ENCODE measurements at regions not wholly inside any gene's neighbourhood (a gene's known extent, or its start where the extent isn't known, plus 50 kb on each side); places are given as distances from the start of the nearest gene placed in this dataset.

DNA sequence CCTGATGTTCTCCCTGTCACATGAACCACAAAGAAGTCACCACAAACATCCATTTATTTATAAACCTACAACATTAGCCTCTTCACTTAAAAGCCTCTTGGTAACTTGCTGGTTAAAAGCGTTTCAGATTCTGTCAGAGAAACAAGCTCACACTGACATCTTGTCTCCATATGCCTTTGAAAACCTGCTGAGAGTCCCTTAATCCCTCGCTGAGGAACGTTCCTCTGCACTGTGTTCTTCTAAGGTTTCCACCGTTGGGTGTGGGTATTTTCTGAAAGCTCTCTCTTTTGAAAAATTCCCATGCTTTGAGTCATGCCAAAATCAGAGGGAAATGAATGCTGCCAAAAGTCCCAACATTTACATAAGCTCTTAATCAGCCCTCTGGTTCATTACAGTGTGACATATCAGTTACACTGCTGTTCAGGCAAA lies 149.8 kb downstream of the CCDC34 start:
- DNase-seq: no peak

DNA sequence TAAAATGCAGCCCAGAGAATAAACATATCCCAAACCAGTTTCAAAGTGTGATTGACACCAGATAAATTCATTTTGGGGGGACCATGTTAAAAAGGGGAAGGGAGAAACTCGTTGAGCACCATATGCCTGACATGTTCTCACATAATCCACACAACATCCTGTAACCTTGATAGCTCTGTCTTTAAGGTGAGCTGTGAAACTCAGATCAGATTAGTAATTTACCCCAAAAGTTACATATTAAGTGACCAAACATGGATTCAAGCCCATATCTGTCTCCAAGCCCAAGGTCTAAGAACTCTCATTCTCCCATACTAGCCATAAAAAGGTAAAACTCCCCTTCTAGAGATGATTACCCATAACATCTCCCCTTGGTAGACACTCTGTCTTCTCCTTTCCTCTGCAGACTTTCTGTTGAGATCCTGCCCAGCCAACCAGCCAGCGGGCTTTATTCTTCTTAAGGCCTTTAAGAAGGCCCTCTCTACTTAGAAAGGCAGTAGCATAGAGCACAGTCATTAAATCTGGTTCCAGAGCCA lies 150.7 kb downstream of the CCDC34 start:
- DNase-seq: no peak

DNA sequence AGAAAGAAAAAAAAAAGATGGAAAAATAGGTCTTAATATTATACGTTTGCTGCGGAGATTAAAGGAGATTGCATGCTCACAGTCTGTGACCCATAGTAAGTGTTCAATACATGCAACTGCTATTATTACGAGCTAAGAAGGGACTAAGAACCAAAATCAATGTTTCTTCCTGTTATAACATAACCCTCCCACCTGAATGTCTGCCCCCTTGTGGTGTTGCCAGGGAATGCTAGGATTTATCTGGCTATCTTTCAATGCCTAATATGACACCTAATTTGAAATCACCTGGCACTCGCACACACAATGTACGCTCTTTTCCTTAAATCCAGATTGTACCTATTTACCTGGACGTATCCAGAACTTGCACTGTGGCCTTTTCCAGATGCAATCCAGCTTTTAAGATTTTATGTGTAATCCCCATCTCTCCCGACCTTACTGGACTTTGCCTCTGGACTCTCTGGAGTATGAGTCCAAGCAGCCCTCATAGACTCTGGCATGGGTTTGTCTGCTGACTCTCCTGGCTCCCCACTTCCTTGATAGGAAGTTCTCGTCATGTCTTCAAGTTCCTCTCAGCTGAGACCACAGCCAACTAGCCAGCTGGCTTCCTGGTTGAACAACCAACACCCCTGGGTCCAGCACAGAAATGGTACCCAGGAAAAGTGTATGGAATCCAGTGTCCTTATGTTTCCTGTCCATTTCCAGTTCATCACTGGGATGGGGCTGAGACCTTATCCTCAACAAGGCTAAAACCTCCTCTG lies 151.5 kb downstream of the CCDC34 start:
- DNase-seq: no peak

DNA sequence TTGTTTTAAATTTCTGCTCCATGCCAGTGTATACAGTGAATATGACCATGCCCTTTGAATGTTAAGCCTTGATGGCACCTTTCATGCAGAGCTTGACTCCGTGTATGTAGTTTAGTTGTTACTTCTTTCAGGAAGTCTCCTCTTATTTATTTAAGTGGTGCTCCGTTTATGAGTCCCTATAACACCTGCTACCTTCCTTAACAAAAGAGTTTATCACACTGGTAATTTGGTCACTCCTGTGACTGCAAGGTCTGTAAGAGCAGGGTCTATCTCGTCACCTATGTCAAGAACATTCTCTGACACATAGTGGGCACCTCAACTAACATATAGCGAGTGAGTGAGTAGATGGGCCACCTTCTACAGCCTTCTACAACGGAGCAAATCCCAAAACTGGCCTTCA lies 152.5 kb downstream of the CCDC34 start:
- DNase-seq: no peak

DNA sequence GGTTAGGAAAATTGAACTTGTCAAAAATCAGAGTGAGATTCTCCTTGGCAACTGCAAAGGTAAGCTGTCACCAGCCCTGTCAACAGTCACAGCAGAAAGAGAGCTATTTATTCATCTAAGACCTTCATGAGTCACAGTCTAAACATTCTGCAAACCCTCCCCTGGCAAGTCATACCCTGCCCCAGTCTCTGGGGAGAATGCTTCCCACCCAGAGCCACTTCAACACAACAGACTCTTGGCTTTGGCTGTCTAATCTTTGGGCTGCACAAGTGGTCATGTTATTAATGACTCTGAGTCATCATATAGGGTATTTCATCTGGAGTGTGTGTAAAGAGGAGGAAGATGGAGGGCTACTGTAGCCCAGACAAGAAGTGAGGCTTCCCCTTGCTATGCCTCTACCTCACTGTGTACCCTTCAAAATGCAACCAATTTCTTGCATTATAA lies 153.4 kb downstream of the CCDC34 start:
- no peak for DNase-seq

- no peak for DNase-seq
Observed at GRCh38 chr11:27208846-27209245, 154.2 kb downstream of the CCDC34 start.

DNA sequence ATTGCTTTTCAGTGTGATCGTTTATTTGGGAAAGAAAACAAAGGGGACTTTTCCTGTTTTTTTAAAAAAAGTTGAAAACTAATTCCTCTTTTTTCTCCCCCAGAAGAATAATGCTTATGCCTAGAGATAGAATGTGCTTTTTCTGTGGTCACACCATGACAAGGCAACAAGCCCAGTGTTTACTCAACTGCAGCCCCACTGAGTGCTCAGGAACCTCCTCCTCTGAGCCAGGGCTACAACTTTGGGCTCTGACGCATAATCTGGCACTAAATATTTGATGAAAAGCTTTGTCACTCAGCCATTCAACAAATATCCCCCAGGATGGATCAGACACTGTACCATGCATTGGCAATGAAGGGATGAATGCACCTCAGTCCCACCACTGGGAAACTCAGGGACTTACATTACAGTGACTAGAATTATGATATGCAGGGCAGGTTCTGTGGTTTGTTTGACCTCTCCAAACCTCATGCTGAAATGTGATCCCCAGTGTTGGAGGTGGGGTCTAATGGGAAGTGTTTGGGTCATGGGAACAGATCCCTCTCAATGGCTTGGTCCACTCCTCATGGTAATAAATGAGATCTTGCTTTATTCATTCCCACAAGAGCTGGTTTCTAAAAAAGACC lies 155.9 kb downstream of the CCDC34 start:
- DNase-seq: no peak

- no peak for DNase-seq
Observed at GRCh38 chr11:27205779-27206570, 157.0 kb downstream of the CCDC34 start.

DNA sequence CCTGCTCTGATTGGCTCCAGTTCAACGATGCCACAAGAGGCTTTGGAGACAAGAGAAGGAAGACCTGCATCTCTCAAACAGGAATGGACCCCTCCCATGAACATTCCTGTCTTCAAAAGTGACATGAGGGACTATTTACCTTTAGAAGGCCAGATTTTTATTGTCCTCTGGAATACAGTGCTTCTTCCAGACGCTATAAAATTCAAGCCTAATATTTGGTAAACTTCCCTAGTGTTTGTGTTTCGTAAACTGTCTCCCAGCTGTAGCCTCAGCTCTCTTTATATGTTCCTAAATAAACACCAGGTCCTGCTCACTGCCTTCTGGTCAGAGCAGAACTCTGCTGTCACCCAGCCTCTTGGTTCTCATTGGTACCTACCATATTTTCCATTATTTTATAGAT lies 157.8 kb downstream of the CCDC34 start:
- no peak for DNase-seq

DNA sequence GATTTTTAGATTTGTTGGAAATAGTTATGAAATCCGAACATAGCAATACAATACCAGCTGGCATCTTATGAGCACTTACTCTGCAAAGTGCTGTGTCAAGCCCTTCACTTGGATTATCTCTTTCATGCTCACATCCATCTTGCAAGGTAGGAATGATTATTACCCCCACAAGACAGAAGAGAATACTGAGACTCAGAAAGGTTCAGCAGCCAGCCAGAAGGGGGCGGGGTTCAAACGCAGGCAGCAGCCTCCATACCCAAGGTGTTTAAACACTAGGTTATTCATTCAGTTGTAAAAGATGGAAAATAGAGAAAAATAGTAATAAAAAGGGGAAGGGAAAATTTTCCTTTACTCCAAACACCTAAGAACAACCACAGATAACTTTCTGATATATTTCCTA lies 158.5 kb downstream of the CCDC34 start:
- no peak for DNase-seq

GRCh38 chr11:27203077-27203647 lies 159.9 kb downstream of the CCDC34 start:
- DNase-seq: no peak

GRCh38 chr11:27201454-27202302 lies 161.1 kb downstream of the BBOX1 start:
- DNase-seq: no peak

- DNase-seq: no peak
Observed at GRCh38 chr11:27200779-27201453, 160.3 kb downstream of the BBOX1 start.

DNA sequence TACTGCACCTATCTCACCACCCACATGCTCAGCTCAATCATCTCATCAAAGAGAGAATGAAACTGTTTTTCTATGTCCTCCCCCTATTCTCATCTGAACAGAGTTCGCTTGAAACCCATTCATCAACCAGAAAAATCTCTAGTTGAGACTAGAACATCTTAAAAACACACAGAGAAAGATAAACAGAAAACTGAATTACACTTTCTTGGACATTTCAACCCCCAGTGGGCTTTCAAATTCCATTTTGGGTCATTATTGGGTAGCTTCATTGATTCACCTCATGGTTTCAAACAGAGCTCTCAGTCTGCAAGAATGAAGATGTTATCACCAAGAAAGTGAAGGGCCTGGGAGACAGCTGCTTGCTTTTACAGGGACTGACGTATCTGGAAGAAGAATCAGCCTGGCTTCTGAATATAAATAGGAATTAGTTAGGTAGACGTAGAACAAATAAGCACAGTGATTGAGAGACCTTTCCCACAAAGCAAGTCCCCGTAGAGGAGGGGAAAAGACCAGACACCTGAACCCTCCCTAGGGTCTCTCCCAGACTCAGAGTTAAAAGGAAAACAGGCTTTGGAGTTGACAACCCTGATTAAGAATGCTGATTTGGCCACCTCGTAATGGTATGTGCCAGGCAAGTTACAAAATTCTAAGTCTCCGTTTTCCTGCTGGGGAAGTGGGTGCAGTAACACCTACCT lies 155.7 kb downstream of the BBOX1 start:
- no peak for DNase-seq

DNA sequence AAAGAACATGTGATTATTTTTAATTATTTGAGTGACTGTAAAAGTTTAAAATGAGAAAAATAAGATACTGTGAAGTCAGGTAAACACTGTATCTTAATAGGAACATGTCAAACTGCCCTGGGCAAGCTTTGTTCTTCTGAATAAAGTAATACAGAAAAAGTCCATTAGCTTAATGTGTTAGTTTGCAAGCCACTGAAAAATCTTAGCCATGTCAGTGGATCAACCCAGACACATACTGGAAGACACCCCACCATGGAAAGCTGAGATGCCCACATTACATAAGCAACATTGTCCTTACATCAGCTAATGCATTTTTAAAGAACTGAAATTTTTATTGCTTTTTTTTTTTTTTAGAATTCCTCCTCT lies 155.2 kb downstream of the BBOX1 start:
- no peak for DNase-seq

DNA sequence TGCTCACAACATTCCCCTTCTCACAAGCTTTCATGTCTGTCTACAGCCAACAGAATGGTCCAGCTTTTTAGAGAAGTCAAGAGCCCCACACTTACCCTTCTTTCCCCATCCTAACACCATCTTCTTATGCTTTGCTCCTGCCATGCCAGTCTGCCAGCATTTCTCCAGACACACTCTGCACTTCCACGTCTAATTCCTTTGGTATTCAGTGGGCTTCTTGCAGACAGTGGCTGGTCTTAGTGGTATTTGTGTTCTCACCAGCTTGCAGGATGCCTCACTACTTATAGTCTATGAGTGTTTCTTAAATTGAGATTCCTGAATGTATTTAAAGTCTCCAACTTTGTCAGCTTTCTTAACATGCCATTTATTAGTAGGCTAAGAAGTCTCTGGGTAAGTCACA lies 154.4 kb downstream of the BBOX1 start:
- no peak for DNase-seq

GRCh38 chr11:27193434-27194225 lies 153.0 kb downstream of the BBOX1 start:
- DNase-seq: no peak

DNA sequence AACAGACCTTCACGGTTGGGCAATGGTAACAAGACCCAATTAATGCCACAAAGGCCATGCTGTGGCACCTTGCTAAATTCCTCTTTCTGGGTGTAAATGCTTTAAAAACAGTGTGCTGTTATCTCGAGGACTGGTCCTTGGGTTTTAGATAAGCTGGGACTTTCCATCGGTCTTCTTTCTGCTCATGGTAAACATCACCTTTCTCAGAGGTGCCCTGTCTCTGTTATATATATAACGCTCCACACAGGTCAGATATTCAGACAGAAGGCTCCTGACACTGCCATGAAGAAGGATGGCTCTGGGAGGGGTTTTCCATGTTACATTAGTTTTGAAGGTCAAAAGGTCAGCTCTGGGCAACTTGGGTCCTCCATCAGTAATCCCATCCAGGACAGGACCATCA lies 151.6 kb downstream of the BBOX1 start:
- DNase-seq: no peak

- no peak for DNase-seq
Observed at GRCh38 chr11:27191639-27192038, 151.0 kb downstream of the BBOX1 start.

DNA sequence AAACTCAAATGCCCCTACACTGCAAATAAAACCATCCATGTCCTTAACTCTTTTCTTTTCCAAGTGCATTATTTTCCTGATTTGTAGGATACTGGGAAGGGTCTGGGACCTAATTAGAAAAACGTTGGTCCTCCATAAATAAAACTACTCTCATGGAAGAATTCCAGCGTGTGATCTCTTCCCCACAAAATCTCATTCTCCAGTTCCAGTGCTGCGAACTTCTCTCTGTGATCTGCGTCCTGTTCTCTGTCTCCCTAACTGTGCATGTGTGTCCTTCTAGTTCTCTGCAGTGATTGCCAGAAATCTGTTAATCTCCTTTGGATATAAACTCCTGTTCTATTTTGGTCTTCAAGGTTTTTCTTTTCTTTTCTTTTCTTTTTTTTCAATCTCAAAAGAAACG lies 148.1 kb downstream of the BBOX1 start:
- no peak for DNase-seq
